HepG2 (cell line): ENCODE measurements at regions not wholly inside any gene's neighbourhood (a gene's known extent, or its start where the extent isn't known, plus 50 kb on each side); places are given as distances from the start of the nearest gene placed in this dataset.
A peak's percentile ranks its signal among the peaks of the same experiment; 100 is the strongest.

Source experiments
- ATAC-seq: fragments of 200-7000 bp; cut with Tn5 transposase; 3 replicates; pipeline ENCODE4 v1.9.1; 2020; ENCODE audit warnings: mild to moderate bottlenecking, moderate library complexity
- BruUV-seq: library from RNA; stranded (reverse); fragments of 400-500 nt; replicated peaks from 2 replicates; lab custom pipeline; 2021; lab: Mats Ljungman, UMichigan
- CTCF ChIA-PET: fragments of 300-600 bp; formaldehyde crosslinking; extraction: SDS; loops from one replicate; lab custom pipeline; 2021; ENCODE audit warnings: low total read pairs, inconsistent platforms, low intra/inter-chr PET ratio; lab: Yijun Ruan, JAX
- POLR2A ChIA-PET: fragments of 350-600 bp; sonication (Branson Sonifier 250); formaldehyde crosslinking; loops from one replicate; lab custom pipeline; 2020; ENCODE audit warnings: antibody characterized with exemption, inconsistent platforms; lab: Yijun Ruan, JAX
- DNase-seq: peaks from one replicate; pipeline ENCODE4 v3.0.0-alpha.2; 2015; ENCODE audit warnings: low spot score
- FAIRE-seq: peaks from 3 replicates; lab custom pipeline; 2011; peaks lifted over from hg19 to GRCh38; lab: Jason Lieb, UNC
- H2AFZ ChIP-seq: one replicate; pipeline ENCODE4 v1.6.1; 2011; ENCODE audit warnings: low read length, inconsistent platforms
- H3K27ac ChIP-seq: fragments of 300-600 bp; 3 replicates; pipeline ENCODE4 v1.8.0; 2011; ENCODE audit warnings: mixed run types, mild to moderate bottlenecking, mixed read lengths, low read length, inconsistent platforms; ENCODE audit not compliant: insufficient read depth; ENCODE audit errors: extremely low read length
- H3K27me3 ChIP-seq, 2 experiments: fragments of 200-600 bp in 1 of 2; 2 replicates in 1 of 2; 3 replicates in 1 of 2; pipeline versions ENCODE4 v1.6.0 to v1.8.0; 2011; ENCODE audit warnings: low read length in 2 of 2, mild to moderate bottlenecking in 2 of 2, moderate library complexity in 2 of 2, inconsistent platforms in 1 of 2; ENCODE audit not compliant: insufficient read depth in 2 of 2, control insufficient read depth in 1 of 2
- H3K36me3 ChIP-seq, 2 experiments: fragments of 200-600 bp in 1 of 2; replicated peaks in 1 of 2; 2 replicates in 1 of 2; 3 replicates in 1 of 2; pipeline versions ENCODE4 v1.5.1 to v1.8.0; 2011; ENCODE audit warnings: low read length in 2 of 2, inconsistent platforms in 1 of 2; ENCODE audit not compliant: insufficient read depth in 2 of 2, control insufficient read depth in 1 of 2
- H3K4me1 ChIP-seq: 2 replicates; pipeline ENCODE4 v1.5.1; 2012; ENCODE audit warnings: low read length, inconsistent platforms; ENCODE audit not compliant: insufficient read depth
- H3K4me2 ChIP-seq: 2 replicates; pipeline ENCODE4 v1.6.0; 2011; ENCODE audit warnings: low read depth, low read length, inconsistent platforms
- H3K4me3 ChIP-seq, 3 experiments: fragments of 200-600 bp in 1 of 3; sonication (generic), shearing (Covaris generic) in 1 of 3; replicated peaks in 1 of 3; 2 replicates each; pipeline ENCODE4 v1.5.1; 2011 to 2016; ENCODE audit warnings: low read length in 3 of 3, inconsistent platforms in 2 of 3, low read depth in 2 of 3, mild to moderate bottlenecking in 2 of 3, control low read depth in 1 of 3, mixed read lengths in 1 of 3; ENCODE audit not compliant: insufficient read depth in 1 of 3
- H3K79me2 ChIP-seq: one replicate; pipeline ENCODE4 v1.6.1; 2011; ENCODE audit warnings: low read length, inconsistent platforms; ENCODE audit not compliant: insufficient read depth
- H3K9ac ChIP-seq: 2 replicates; pipeline ENCODE4 v1.6.0; 2011; ENCODE audit warnings: mild to moderate bottlenecking, low read depth, low read length, inconsistent platforms; ENCODE audit not compliant: insufficient read depth
- H3K9me3 ChIP-seq: 2 replicates; pipeline ENCODE4 v1.5.1; 2012; ENCODE audit warnings: mild to moderate bottlenecking, low read length
- H4K20me1 ChIP-seq: 2 replicates; pipeline ENCODE4 v1.6.0; 2011; ENCODE audit warnings: inconsistent platforms, mild to moderate bottlenecking, low read length, moderate library complexity; ENCODE audit not compliant: insufficient read depth
- HNRNPLL ChIP-seq: fragments of 200-400 bp; formaldehyde crosslinking; IDR thresholded peaks from 2 replicates; pipeline ENCODE4 v1.6.1; 2017; ENCODE audit warnings: mild to moderate bottlenecking, low read depth, low read length; ENCODE audit not compliant: poor library complexity, severe bottlenecking
- KLF9 ChIP-seq: IDR thresholded peaks from 2 replicates; pipeline ENCODE4 v1.6.1; 2016; ENCODE audit warnings: low read depth
- MIXL1 ChIP-seq: IDR thresholded peaks from 2 replicates; pipeline ENCODE4 v1.6.1; 2016
- SMC3 ChIP-seq: IDR thresholded peaks from 2 replicates; pipeline ENCODE4 v1.6.1; 2011; ENCODE audit warnings: low read length, improper control_type of control experiment
- STAG1 ChIP-seq: sonication (generic); formaldehyde crosslinking; IDR thresholded peaks from 2 replicates; pipeline ENCODE4 v1.4.0; 2020; ENCODE audit warnings: missing genetic modification reagents
- ZIK1 ChIP-seq: sonication (generic); formaldehyde crosslinking; IDR thresholded peaks from 2 replicates; pipeline ENCODE4 v1.5.0; 2020; ENCODE audit warnings: mild to moderate bottlenecking, low read depth, missing genetic modification reagents, borderline replicate concordance
- ZNF256 ChIP-seq: sonication (generic); formaldehyde crosslinking; conservative IDR thresholded peaks from 2 replicates; pipeline ENCODE4 v1.4.0; 2020; ENCODE audit warnings: missing genetic modification reagents
- ZNF343 ChIP-seq: sonication (generic); formaldehyde crosslinking; IDR thresholded peaks from 2 replicates; pipeline ENCODE4 v1.4.0; 2020; ENCODE audit warnings: mild to moderate bottlenecking, missing genetic modification reagents
- ZNF629 ChIP-seq: sonication (generic); formaldehyde crosslinking; conservative IDR thresholded peaks from 2 replicates; pipeline ENCODE4 v1.5.0; 2020; ENCODE audit warnings: missing genetic modification reagents
- WGBS: methylation state at CpG from one replicate; pipeline ENCODE4 v1.1.6; 2017; ENCODE audit warnings: low lambda C conversion rate; 5-methylcytosine and 5-hydroxymethylcytosine counted together
- in situ Hi-C: cut with HindIII; loops from 2 replicates; pipeline ENCODE4 v1.10.0; 2017; ENCODE audit warnings: low pct_unique_long_range_greater_than_20kb; ENCODE audit not compliant: extremely low pct_ligation_motif_present
- intact Hi-C: fragments of 100-400 bp; cut with micrococcal nuclease; formaldehyde crosslinking; loops from one replicate; pipeline ENCODE4 v1.10.0; 2022; ENCODE audit not compliant: unreplicated experiment
- TF ChIP-seq, protein P1 (sequence below): sonication (generic); formaldehyde crosslinking; IDR thresholded peaks from 2 replicates; pipeline ENCODE4 v1.8.1; 2023; ENCODE audit warnings: mild to moderate bottlenecking, missing genetic modification reagents
- TF ChIP-seq, protein P2 (sequence below): IDR thresholded peaks from 2 replicates; pipeline ENCODE4 v1.6.1; 2016; ENCODE audit warnings: low read depth, control low read depth
- TF ChIP-seq, protein P3 (sequence below): sonication (generic); formaldehyde crosslinking; IDR thresholded peaks from 2 replicates; pipeline ENCODE4 v1.5.1; 2020; ENCODE audit warnings: missing genetic modification reagents, mild to moderate bottlenecking, borderline replicate concordance
- TF ChIP-seq, protein P4 (sequence below): sonication (generic); formaldehyde crosslinking; IDR thresholded peaks from 2 replicates; pipeline ENCODE4 v1.5.0; 2020; ENCODE audit warnings: mild to moderate bottlenecking, missing genetic modification reagents, moderate library complexity

GRCh38 chr3:159882790-159883779 is 105.5 kb upstream of the IL12A start (continued):
- TF ChIP-seq ZIK1 (CRISPR knock-in tag) (no peak), KLF9 (CRISPR knock-in tag) (no peak), ZNF256 (no peak)
- TF ChIP-seq, protein P1, sequence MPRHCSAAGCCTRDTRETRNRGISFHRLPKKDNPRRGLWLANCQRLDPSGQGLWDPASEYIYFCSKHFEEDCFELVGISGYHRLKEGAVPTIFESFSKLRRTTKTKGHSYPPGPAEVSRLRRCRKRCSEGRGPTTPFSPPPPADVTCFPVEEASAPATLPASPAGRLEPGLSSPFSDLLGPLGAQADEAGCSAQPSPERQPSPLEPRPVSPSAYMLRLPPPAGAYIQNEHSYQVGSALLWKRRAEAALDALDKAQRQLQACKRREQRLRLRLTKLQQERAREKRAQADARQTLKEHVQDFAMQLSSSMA, result no peak
- TF ChIP-seq, protein P2, sequence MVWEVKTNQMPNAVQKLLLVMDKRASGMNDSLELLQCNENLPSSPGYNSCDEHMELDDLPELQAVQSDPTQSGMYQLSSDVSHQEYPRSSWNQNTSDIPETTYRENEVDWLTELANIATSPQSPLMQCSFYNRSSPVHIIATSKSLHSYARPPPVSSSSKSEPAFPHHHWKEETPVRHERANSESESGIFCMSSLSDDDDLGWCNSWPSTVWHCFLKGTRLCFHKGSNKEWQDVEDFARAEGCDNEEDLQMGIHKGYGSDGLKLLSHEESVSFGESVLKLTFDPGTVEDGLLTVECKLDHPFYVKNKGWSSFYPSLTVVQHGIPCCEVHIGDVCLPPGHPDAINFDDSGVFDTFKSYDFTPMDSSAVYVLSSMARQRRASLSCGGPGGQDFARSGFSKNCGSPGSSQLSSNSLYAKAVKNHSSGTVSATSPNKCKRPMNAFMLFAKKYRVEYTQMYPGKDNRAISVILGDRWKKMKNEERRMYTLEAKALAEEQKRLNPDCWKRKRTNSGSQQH (CRISPR knock-in tag), result no peak

DNA sequence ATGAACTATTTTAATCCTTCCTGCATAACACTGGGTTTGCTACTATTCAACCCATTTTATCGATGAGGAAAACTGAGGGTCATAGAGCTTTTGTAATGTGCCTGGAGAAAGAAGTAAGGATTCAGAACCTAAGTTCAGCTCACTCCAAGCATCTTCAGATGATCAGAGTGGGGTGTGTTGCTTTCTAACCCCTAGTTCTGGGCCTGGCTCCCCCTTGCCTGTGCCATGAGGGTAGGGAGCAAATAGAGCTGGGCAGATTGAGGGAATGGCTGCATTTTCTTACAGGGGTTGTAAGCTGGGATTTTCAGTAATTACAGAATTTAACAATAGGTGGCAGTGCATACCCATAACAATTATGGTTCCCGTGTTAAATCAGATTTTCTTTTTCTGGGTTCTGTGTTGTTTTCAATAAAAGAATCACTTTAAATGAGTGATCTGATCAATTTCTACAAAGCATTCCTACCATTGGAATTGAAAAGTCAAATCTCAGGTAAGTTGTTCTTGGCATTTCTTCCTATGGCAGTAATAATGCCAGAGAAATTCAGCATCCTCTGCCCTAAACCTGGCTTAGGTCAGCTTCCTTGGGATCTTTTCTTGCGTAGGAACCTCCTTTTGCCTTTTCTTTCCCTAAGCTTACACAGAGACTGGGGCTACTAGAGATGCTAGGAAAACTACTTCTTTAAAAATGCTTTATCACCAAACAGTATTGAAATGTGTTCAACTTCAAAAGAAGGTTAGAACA is 103.8 kb upstream of the IL12A start:
- peak; percentile 68 for FAIRE-seq
- POLR2A ChIA-PET, result interaction anchor here (1.0 kb wide), 1 partner anchor 104 kb away, joined by 3 read pairs; the partner anchor contains the start of gene IL12A
- TF ChIP-seq SMC3, result peak; percentile 58
- peak; percentile 66 for TF ChIP-seq STAG1 (CRISPR knock-in tag)
- TF ChIP-seq, protein P3, sequence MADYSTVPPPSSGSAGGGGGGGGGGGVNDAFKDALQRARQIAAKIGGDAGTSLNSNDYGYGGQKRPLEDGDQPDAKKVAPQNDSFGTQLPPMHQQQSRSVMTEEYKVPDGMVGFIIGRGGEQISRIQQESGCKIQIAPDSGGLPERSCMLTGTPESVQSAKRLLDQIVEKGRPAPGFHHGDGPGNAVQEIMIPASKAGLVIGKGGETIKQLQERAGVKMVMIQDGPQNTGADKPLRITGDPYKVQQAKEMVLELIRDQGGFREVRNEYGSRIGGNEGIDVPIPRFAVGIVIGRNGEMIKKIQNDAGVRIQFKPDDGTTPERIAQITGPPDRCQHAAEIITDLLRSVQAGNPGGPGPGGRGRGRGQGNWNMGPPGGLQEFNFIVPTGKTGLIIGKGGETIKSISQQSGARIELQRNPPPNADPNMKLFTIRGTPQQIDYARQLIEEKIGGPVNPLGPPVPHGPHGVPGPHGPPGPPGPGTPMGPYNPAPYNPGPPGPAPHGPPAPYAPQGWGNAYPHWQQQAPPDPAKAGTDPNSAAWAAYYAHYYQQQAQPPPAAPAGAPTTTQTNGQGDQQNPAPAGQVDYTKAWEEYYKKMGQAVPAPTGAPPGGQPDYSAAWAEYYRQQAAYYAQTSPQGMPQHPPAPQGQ (CRISPR knock-in tag), result no peak
- no peak for TF ChIP-seq ZNF343 (CRISPR knock-in tag)
- no peak for TF ChIP-seq HNRNPLL
- TF ChIP-seq, protein P4, sequence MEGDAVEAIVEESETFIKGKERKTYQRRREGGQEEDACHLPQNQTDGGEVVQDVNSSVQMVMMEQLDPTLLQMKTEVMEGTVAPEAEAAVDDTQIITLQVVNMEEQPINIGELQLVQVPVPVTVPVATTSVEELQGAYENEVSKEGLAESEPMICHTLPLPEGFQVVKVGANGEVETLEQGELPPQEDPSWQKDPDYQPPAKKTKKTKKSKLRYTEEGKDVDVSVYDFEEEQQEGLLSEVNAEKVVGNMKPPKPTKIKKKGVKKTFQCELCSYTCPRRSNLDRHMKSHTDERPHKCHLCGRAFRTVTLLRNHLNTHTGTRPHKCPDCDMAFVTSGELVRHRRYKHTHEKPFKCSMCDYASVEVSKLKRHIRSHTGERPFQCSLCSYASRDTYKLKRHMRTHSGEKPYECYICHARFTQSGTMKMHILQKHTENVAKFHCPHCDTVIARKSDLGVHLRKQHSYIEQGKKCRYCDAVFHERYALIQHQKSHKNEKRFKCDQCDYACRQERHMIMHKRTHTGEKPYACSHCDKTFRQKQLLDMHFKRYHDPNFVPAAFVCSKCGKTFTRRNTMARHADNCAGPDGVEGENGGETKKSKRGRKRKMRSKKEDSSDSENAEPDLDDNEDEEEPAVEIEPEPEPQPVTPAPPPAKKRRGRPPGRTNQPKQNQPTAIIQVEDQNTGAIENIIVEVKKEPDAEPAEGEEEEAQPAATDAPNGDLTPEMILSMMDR (CRISPR knock-in tag), result peak; percentile 62
- TF ChIP-seq ZNF629 (CRISPR knock-in tag), result peak; percentile 89
- peak; percentile 42; the same call in 1 of the 2 replicates for TF ChIP-seq MIXL1

More for the DNA sequence above, 103.8 kb upstream of the IL12A start:
- no peak overlapping the region for H3K9ac ChIP-seq
- H4K20me1 ChIP-seq, result no peaks in the 10 kb centered on the region
- CTCF ChIA-PET, result interaction anchor here (1.3 to 2.1 kb wide), 3 partner anchors 104 to 122 kb away, joined by 4 to 28 read pairs (median 22); partner anchors contain the start of gene IL12A
- no peaks in the 10 kb centered on the region for H3K4me1 ChIP-seq
- intact Hi-C loops, result loop anchor here (1.0 to 10.0 kb wide), 2 partner anchors 121 to 460 kb away; no protein-coding TSS in a partner anchor
- peak; percentile 82 for ATAC-seq
- DNase-seq, result peak; percentile 9
- H3K4me2 ChIP-seq, result no peak overlapping the region
- no peak overlapping the region for H3K27ac ChIP-seq
- no peaks in the 10 kb centered on the region for H3K27me3 ChIP-seq
- no peaks in the 10 kb centered on the region for H3K9me3 ChIP-seq
- no peak overlapping the region for H2AFZ ChIP-seq
- no peaks in the 10 kb centered on the region for H3K79me2 ChIP-seq
- in situ Hi-C loops, result loop anchor here (5.0 kb wide), 1 partner anchor 122 kb away; no protein-coding TSS in a partner anchor
- H3K4me3 ChIP-seq, result no peak overlapping the region
- no TSS peak for BruUV-seq
- no peaks in the 10 kb centered on the region for H3K36me3 ChIP-seq
- 60% methylated on average over 3 of the region's 3 CpGs for WGBS
